Mesendoderm (in vitro differentiated cells): ENCODE measurements at regions not wholly inside any gene's neighbourhood (a gene's known extent, or its start where the extent isn't known, plus 50 kb on each side); places are given as distances from the start of the nearest gene placed in this dataset.
"Not testable (repeated sequence)": the region's sequence is repeated elsewhere in the genome, so short reads cannot be mapped to it uniquely, and the experiment has no call there.

ENCODE experiments used
- DNase-seq: peaks from one replicate; pipeline ENCODE4 v3.0.0; 2013
- H2AK5ac ChIP-seq: 2 replicates; pipeline ENCODE4 v1.6.1; 2013; ENCODE audit warnings: low read length, inconsistent platforms
- H2BK120ac ChIP-seq: 2 replicates; pipeline ENCODE4 v1.6.1; 2013; ENCODE audit warnings: low read depth, mild to moderate bottlenecking, low read length, moderate library complexity, mixed read lengths
- H2BK15ac ChIP-seq: replicated peaks from 2 replicates; pipeline ENCODE4 v1.6.1; 2013; ENCODE audit warnings: low read depth, mild to moderate bottlenecking, moderate library complexity
- H2BK5ac ChIP-seq: 2 replicates; pipeline ENCODE4 v1.6.1; 2013; ENCODE audit warnings: low read length, inconsistent platforms
- H3K18ac ChIP-seq: 2 replicates; pipeline ENCODE4 v1.6.1; 2013; ENCODE audit warnings: mild to moderate bottlenecking, low read length, mixed read lengths
- H3K23ac ChIP-seq: one replicate; pipeline ENCODE4 v1.6.1; 2013; ENCODE audit warnings: low read length
- H3K27ac ChIP-seq: 2 replicates; pipeline ENCODE4 v1.5.1; 2013; ENCODE audit warnings: low read depth, mild to moderate bottlenecking, inconsistent platforms, low read length, moderate library complexity
- H3K27me3 ChIP-seq: 2 replicates; pipeline ENCODE4 v1.6.1; 2013; ENCODE audit warnings: low read length, control low read depth, mild to moderate bottlenecking, inconsistent platforms; ENCODE audit not compliant: insufficient read depth, poor library complexity
- H3K36me3 ChIP-seq: 2 replicates; pipeline ENCODE4 v1.6.1; 2013; ENCODE audit warnings: low read length, inconsistent platforms; ENCODE audit not compliant: control insufficient read depth, insufficient read depth
- H3K4ac ChIP-seq: one replicate; pipeline ENCODE4 v1.6.1; 2013; ENCODE audit warnings: low read depth, mild to moderate bottlenecking, low read length, moderate library complexity
- H3K4me1 ChIP-seq: 2 replicates; pipeline ENCODE4 v1.6.1; 2013; ENCODE audit warnings: low read depth, low read length, inconsistent platforms; ENCODE audit not compliant: control insufficient read depth
- H3K4me2 ChIP-seq: 2 replicates; pipeline ENCODE4 v1.6.1; 2013; ENCODE audit warnings: low read length
- H3K4me3 ChIP-seq: 2 replicates; pipeline ENCODE4 v1.5.1; 2013; ENCODE audit warnings: mild to moderate bottlenecking, low read length
- H3K56ac ChIP-seq: one replicate; pipeline ENCODE4 v1.6.1; 2013; ENCODE audit warnings: low read length
- H3K79me1 ChIP-seq: 2 replicates; pipeline ENCODE4 v1.6.1; 2013; ENCODE audit warnings: low read length, inconsistent platforms
- H3K79me2 ChIP-seq: 2 replicates; pipeline ENCODE4 v1.6.1; 2013; ENCODE audit warnings: mild to moderate bottlenecking, low read length; ENCODE audit not compliant: control insufficient read depth, insufficient read depth
- H3K9ac ChIP-seq: 2 replicates; pipeline ENCODE4 v1.6.1; 2013; ENCODE audit warnings: low read length, inconsistent platforms
- H4K5ac ChIP-seq: one replicate; pipeline ENCODE4 v1.6.1; 2013; ENCODE audit warnings: low read length
- H4K8ac ChIP-seq: one replicate; pipeline ENCODE4 v1.6.1; 2013; ENCODE audit warnings: low read depth, mild to moderate bottlenecking, control low read depth, low read length, moderate library complexity
- WGBS: extraction: QIAGEN DNeasy Blood & Tissue Kit; methylation state at CpG from one replicate; pipeline ENCODE4 v1.1.7; 2013; ENCODE audit warnings: low lambda C conversion rate, missing lambda C conversion rate; ENCODE audit not compliant: insufficient coverage; ENCODE audit errors: extremely low coverage; 5-methylcytosine and 5-hydroxymethylcytosine counted together

DNA sequence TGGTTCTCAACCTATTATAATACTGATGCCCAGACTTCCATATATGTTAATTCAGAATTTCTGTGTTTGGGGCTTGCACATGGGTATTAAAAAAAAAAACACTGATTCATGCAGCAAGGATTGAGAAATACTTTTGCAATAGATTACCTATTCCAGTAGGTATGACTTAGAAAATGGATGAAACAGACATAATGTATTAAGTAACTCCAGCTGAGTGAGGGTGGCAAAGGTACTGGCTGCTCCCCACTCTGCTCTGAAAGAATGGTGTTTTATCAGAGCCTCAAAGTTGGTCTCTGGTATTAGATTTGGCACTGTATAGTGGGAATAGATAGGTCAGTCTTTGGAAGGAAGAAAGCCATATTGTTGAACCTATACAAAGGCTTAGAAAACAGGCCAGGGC lies 234.3 kb upstream of the FOLH1 start:
- H3K18ac ChIP-seq = no peak overlapping the region
- H3K56ac ChIP-seq = no peak overlapping the region
- no peak for DNase-seq
- no peak overlapping the region for H2BK15ac ChIP-seq
- H3K4me3 ChIP-seq = no peak overlapping the region
- H3K4me1 ChIP-seq = no peaks in the 10 kb centered on the region
- no peak overlapping the region for H4K8ac ChIP-seq
- no peak overlapping the region for H2BK120ac ChIP-seq
- H3K4ac ChIP-seq = no peak overlapping the region
- no peaks in the 10 kb centered on the region for H3K27me3 ChIP-seq
- H2BK5ac ChIP-seq = no peak overlapping the region
- no peaks in the 10 kb centered on the region for H3K79me1 ChIP-seq
- H3K36me3 ChIP-seq = no peaks in the 10 kb centered on the region
- H3K9ac ChIP-seq = no peak overlapping the region
- no peak overlapping the region for H4K5ac ChIP-seq
- no peak overlapping the region for H3K4me2 ChIP-seq
- H3K27ac ChIP-seq = no peak overlapping the region
- no peaks in the 10 kb centered on the region for H3K79me2 ChIP-seq
- H3K23ac ChIP-seq = no peak overlapping the region
- no peak overlapping the region for H2AK5ac ChIP-seq

GRCh38 chr11:49439901-49440300 lies 231.5 kb upstream of the FOLH1 start:
- not testable (repeated sequence) for H3K4me2 ChIP-seq, H3K4ac ChIP-seq, H3K4me3 ChIP-seq, H2AK5ac ChIP-seq, H2BK5ac ChIP-seq, H2BK120ac ChIP-seq, H3K36me3 ChIP-seq, H3K9ac ChIP-seq, H3K27me3 ChIP-seq, H3K27ac ChIP-seq, H4K5ac ChIP-seq, H3K23ac ChIP-seq, H3K56ac ChIP-seq, H3K79me1 ChIP-seq, H3K79me2 ChIP-seq, H3K4me1 ChIP-seq, H3K18ac ChIP-seq, DNase-seq, H2BK15ac ChIP-seq, H4K8ac ChIP-seq

- not testable (repeated sequence) for H2BK120ac ChIP-seq, H3K27me3 ChIP-seq, H3K4me2 ChIP-seq, H2AK5ac ChIP-seq, H3K79me2 ChIP-seq, H4K8ac ChIP-seq, H3K4me3 ChIP-seq, H3K4me1 ChIP-seq, H3K27ac ChIP-seq, H2BK15ac ChIP-seq, H2BK5ac ChIP-seq, H3K56ac ChIP-seq, H3K4ac ChIP-seq, H3K23ac ChIP-seq, H3K36me3 ChIP-seq, DNase-seq, H3K9ac ChIP-seq, H3K79me1 ChIP-seq, H3K18ac ChIP-seq, H4K5ac ChIP-seq
- no CpG with 5 or more reads among the region's 49 CpGs for WGBS
Measured at GRCh38 chr11:49434308-49434707, 225.9 kb upstream of the FOLH1 start.

DNA sequence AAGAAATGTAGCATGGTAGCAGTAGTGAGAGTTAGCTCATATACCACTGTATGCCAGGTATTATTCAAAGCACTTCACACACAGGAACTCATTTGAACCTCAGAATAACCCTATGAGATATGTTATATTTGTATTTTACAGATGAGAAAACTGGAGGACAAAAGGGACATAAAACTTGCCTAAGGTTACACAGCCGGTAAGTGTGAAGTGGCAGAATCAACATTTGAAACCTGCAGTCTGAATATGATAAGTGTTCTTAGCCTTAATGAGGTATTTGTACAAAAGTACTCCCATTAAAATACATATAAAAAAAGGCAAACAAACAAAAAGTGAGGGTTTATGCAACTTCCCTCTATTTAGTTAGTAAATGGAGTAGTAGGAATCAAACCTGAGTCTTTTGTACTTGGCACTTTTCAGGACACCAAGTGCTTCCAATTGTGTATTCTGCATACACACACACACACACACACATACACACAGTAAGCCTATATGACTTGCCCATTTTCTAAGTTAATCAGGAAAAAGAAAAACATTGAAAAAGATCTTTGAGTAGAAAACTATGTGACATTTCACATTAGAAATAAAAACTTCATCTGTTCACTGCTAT lies 223.9 kb upstream of the FOLH1 start:
- no peak overlapping the region for H3K9ac ChIP-seq
- H2AK5ac ChIP-seq = no peak overlapping the region
- H3K23ac ChIP-seq = no peak overlapping the region
- no peaks in the 10 kb centered on the region for H3K79me1 ChIP-seq
- H3K4me2 ChIP-seq = no peak overlapping the region
- no peak overlapping the region for H2BK120ac ChIP-seq
- no peak overlapping the region for H3K18ac ChIP-seq
- H3K36me3 ChIP-seq = no peaks in the 10 kb centered on the region
- DNase-seq = no peak
- no CpG with 5 or more reads among the region's 1 CpG for WGBS
- H3K4ac ChIP-seq = no peak overlapping the region
- no peaks in the 10 kb centered on the region for H3K27me3 ChIP-seq
- H3K4me3 ChIP-seq = no peak overlapping the region
- H3K56ac ChIP-seq = no peak overlapping the region
- no peak overlapping the region for H3K27ac ChIP-seq
- no peaks in the 10 kb centered on the region for H3K4me1 ChIP-seq
- H2BK5ac ChIP-seq = no peak overlapping the region
- H4K8ac ChIP-seq = no peak overlapping the region
- no peak overlapping the region for H2BK15ac ChIP-seq
- no peaks in the 10 kb centered on the region for H3K79me2 ChIP-seq
- no peak overlapping the region for H4K5ac ChIP-seq

- Histone ChIP-seq H3K23ac (no peak overlapping the region), H2BK15ac (no peak overlapping the region), H3K79me1 (no peaks in the 10 kb centered on the region), H4K8ac (no peak overlapping the region), H3K79me2 (no peaks in the 10 kb centered on the region), H3K56ac (no peak overlapping the region), H3K4me2 (no peak overlapping the region), H3K4ac (no peak overlapping the region), H2BK5ac (no peak overlapping the region), H2AK5ac (no peak overlapping the region), H3K4me1 (no peaks in the 10 kb centered on the region), H3K9ac (no peak overlapping the region), H4K5ac (no peak overlapping the region), H3K36me3 (no peaks in the 10 kb centered on the region), H3K27ac (no peak overlapping the region), H3K27me3 (no peaks in the 10 kb centered on the region), H2BK120ac (no peak overlapping the region), H3K4me3 (no peak overlapping the region), H3K18ac (no peak overlapping the region)
- no peak for DNase-seq
- WGBS = no CpG with 5 or more reads among the region's 3 CpGs
Measured at GRCh38 chr11:49424136-49424535, 215.7 kb upstream of the FOLH1 start.

GRCh38 chr11:49418877-49419276 lies 210.5 kb upstream of the FOLH1 start:
- not testable (repeated sequence) for H3K4ac ChIP-seq, H3K4me2 ChIP-seq, H3K9ac ChIP-seq, H3K4me1 ChIP-seq, H3K18ac ChIP-seq, H3K23ac ChIP-seq, H3K79me2 ChIP-seq, H2AK5ac ChIP-seq, DNase-seq, H3K56ac ChIP-seq, H2BK120ac ChIP-seq, H3K79me1 ChIP-seq, H3K27ac ChIP-seq, H3K36me3 ChIP-seq, H2BK15ac ChIP-seq, H3K27me3 ChIP-seq, H4K5ac ChIP-seq, H4K8ac ChIP-seq, H3K4me3 ChIP-seq, H2BK5ac ChIP-seq
- whole genome bisulfite sequencing = no CpG with 5 or more reads among the region's 3 CpGs
